HG03159 (cell line): ENCODE measurements at regions not wholly inside any gene's neighbourhood (a gene's known extent, or its start where the extent isn't known, plus 50 kb on each side); places are given as distances from the start of the nearest gene placed in this dataset.
"Not testable (repeated sequence)": the region's sequence is repeated elsewhere in the genome, so short reads cannot be mapped to it uniquely, and the experiment has no call there.

Source experiments
- ATAC-seq: cut with Tn5 transposase; IDR thresholded peaks from one replicate; pipeline ENCODE4 v1.9.1; 2021; ENCODE audit warnings: mild to moderate bottlenecking, moderate library complexity; ENCODE audit not compliant: unreplicated experiment

DNA sequence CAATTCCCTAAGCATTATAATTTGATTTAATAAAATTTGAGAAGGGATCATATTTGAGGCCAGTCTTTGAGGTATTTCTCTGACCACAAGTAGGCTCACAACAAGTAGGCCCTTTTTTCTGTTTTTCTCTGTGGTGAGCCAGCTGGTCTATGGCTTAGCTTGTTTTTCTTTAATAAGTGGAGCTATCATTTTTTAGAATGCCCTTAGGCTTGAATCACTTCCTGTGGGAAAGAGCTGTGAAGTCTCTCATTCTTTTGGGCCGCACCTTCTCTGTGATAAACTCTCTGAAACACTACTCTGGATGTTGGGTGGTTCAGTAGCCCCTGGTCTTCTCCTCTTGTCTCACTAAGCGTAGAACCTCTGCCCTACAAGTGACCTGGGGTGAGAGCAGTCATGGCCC, 235.9 kb downstream of the SUCLG1 start:
- ATAC-seq = no peak

DNA sequence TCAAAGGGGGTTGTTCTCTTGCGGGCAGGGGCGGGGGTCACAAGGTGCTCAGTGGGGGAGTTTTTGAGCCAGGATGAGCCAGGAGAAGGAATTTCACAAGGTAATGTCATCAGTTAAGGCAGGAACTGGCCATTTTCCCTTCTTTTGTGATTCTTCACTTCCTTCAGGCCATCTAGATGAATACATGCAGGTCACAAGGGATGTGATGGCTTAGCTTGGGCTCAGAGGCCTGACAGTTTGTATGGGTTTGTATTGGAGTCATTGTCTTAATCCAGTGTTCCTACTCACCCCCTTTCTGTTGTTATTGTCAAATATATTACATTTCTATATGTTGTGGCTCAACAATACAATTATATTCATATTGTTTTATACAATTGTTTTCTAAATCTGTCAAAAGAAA, 238.0 kb downstream of the SUCLG1 start:
- ATAC-seq = not testable (repeated sequence)

DNA sequence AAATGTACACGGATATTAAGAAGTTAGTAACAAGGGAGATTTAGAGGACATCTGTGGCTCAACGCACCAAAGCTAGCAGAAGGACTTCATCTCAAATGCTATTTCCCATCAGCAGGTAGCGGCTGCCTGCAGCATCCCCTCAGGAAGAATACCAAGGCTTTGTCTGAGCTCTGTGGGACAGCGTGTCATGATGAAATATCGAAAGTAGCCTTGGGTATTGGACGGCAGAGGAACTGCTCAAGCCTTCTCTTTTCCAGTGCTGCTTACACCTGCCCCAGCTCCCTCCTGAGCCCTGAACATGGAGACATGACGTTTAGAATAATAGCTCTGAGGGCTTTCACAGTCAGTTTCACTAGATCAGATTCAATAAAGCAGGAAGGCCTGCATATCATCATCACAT, 241.6 kb downstream of the SUCLG1 start:
- no peak for ATAC-seq

DNA sequence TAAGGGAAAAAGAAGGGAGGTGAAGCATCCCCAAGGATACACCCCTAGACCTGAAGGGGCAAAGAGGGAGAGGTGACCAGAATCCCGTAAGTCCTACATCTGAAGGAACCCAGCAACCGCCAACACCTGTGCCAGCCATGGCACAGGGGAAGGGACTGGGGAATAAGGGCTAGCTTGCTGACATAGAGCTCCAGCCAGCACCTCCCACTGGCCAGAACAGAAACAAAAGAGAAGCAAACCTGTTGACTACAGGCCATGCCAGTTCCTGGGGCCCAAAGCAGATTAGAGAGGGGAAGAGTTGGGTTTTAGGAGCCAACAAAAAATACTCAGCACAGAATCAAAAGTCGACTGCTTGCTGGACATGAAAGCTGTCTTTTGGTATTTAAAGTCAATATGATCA, 244.6 kb downstream of the SUCLG1 start:
- no peak for ATAC-seq

DNA sequence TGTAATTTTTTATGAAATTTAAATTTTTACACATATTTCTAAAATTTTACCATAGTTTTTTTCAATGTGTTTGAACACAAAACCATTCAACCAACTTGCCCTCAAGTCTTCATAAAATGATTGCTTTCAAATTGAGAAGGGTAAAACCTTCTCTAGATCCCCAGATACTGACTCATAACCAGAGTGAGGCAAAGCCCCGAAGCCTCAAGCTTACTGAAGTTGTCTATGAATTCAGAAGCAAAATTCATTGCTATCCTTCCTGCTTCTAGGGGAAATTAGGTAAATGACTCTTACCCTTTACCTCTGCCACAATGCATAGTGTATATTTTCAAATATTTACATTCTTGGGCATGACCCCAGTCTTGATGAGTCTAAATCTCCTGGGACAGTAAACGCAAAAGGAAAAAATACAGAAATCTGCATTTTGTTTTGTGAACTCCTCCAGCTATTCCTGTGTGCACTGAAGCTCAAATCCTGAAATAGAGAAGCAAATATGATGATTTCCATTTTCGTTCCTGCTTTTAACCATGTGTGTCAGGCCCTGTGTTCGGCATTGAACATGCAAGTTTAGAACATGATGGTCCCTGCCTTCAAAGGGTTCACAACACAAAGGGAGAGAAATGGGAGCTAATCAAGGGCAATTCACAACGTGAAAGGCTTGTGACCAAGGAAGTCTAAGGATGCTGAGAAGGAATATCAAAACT, 246.3 kb downstream of the SUCLG1 start:
- ATAC-seq = peak; percentile 90

DNA sequence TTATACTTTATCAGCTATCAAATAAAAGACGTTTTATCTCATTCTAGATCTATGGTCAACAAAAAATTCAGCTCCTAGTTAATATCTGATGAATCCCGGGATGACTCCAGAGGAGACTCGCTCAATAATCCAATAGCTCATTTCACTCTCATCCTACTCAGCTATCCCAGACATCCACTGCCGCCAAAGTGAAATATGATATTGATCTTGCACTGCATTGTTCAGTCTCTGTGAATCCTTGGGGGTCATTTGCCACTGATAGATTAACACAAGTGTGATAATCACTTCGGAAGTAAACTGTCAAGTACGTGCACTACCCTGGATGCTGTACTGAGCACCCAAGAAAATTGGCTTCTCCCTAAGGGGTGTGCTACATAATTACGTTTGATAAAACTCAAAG, 249.1 kb downstream of the SUCLG1 start:
- no peak for ATAC-seq

DNA sequence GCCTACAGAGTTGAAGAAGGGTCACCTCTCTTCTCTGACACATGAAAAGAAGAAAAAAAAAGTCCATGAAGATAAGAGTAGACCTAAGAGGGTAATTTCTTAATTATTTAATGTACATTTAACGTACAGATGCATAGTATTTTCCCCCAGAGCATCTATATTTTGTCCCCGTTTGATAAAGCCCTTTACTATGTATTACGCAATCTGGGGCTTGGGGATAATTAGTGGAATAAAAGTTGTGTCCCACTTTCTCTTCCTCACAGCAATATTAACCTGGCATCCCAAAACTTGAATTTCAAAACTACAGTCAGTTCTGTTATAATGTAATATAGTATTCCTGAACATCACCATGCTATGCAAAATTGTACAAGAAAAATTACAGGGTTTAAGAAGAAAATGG, 254.1 kb downstream of the SUCLG1 start:
- no peak for ATAC-seq

DNA sequence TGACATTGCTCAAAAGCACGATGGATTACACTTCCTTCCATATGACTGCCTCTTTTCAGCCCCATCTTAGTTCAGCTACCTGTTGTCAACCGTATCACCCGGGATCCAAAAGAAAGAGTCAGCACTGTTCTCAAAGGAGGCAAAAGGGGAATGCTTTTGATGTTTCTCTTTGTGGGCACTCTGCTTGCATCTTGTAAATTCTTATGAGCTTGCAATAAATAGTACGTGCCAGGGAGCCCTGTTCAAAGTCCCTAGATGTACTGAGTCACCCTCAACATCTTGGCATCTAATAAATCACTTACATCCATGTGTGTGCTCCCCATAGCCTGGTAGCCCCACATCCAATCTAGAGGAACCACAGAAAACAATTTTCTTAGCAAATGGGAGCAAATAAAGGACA, 256.9 kb downstream of the SUCLG1 start:
- ATAC-seq = no peak

DNA sequence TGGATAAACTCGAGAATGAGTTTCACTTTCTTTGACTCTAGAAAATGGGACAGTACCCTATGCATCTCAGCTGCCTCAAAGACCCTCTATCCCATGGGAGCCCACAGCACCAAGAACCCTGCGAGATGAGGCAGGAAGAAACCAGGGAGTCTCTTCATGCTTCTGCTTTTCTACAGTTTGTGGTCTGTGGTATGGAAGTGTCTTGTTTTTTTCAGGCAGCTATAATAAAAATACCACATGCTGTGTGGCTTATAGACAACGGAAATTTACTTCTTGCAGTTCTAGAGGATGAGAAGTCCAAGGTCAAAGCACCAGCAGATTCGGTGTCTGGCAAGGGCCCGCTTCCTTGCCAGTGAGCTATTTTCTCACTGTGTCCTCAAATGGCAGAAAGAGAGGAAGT, 257.9 kb downstream of the SUCLG1 start:
- ATAC-seq = no peak

DNA sequence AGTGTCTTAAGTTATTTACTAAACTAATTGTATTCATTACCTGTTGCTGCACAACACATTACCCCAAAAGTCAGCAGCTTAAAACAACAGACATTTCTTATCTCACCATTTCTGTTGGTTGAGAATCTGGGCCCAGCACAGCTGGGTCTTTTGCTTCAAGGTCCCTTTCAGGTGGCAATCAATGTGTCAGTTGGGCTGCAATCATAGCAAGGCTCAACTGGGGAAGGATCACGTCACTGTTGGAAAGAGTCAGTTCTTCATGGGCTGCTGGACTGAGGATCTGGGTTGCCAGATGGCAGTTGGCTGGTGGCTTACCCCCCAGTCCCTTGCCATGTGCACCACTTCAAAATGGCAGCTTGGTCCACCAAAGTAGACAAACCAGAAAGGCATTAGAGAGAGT, 261.2 kb downstream of the SUCLG1 start:
- ATAC-seq = no peak

DNA sequence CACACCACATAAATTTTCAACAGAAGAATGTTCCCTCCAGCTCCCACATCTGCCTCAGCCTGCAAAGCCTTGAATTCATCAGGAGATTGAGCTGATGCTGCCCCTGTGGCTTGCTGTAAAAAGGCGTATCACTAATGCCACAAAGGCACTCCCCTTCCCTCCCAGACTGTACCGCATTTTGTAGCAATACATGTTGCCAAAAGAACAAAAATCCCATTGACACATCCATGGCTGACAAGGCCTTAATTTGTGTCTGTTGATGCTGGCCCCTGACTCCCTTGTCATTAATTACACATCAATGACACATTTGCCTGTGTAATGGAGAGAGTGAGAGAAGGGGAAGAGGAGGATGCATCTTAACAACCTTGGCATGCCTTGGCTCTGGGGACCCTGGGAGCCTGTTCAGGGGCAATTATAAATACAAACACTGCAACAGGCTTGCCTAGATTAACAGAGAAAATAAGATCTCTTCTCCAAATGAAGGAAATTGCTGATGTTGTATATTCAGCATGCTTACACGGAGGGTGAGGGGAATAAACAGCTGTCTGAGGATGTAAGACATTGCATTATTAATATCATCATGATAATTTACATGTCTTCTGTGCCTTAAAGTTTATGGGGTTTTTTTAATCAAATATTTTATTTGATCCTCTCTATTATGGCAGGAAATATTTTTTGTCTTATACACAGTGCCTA, 264.0 kb downstream of the SUCLG1 start:
- ATAC-seq = no peak

DNA sequence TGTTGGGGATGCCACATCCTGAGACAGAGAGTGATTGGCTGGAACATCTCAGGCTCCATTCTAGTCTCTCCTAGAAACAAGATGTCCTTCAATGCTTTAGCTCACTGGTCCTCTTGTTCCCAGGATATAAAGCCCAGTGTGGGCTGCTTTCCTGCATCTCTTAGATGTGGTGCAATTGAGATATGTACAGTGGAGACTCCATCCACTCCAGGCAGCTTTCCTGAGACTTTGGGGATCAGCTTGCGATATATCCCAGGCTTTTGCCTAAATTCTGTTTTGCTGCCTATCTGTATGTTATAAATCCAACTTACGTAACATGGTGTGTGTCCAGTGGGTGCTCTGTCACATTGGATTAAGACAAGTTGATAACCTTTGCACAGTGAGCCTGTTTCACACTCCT, 264.9 kb downstream of the SUCLG1 start:
- ATAC-seq = no peak

DNA sequence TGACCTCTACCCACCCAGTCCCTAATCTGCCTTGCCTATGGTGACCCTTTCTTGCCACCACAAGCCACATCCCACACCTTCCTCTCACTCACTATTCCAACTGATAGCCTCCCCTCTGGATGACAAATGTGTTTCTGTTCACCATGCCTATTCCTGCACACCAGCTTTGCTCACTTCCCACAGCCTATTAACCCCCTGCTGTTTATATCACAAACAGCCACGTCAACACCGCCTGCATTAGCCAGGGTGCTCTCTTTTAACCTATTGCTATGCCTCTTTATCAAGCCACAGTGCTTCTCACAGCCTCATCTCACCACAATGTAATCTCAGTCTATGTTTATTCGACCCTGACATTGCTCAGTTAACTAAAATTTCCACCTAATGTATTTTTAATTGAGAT, 271.8 kb downstream of the SUCLG1 start:
- no peak for ATAC-seq

DNA sequence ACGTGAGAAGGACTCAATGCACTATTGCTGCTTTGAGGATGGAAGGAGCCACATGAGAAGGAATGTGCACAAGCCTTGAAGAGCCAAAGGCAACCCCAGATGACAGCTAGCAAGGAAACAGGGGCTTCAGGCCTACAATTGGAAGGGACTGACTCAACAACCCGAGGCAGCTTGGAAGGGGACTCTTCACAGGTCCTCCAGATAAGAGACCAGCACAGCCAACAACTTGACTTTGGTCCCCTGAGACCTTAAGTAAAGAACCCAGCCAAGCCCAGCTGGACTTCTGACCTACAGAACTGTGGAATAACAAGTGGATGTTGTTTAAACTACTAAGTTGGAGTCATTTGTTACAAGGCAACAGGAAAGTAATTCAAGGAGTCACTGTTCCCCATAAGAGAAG, 277.2 kb downstream of the SUCLG1 start:
- no peak for ATAC-seq

DNA sequence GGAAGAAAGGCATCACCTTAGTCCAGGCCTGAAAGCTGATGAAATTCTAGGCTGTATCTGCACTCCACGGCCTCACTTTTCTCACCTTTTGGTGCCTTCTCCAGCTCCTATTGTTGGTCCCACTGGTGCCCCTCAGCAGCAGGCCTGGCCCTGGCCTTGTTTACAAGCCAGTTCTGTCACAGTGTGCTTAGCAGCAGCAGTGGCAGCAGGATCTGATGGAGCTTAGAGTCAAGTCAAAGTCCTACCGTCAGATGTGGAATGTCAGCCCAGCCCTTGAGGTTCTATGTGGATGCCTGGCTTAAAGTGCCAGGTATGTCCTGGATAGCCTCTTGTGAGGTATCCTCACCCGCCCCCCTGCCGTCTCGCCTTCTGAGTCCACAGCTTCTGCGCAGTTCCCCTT, 281.3 kb downstream of the SUCLG1 start:
- ATAC-seq = no peak

DNA sequence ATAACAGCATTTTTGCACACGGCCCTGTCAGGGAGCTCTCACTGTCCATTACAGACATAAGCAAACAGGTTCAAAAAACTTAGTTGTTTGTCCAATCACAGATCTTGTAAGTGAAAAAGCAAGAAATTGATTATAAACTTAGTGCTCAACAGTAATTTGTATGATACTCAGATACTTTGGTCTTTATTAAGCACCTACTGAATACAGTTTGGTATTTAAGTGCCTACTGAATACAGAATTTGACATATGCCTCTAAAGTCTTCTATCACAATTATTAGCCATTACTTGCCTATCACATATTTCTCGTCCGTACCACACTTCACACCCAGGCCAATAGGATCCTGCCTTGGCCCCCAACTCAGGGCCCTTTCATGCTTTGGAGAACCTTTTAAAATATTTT, 283.1 kb downstream of the SUCLG1 start:
- ATAC-seq = no peak

DNA sequence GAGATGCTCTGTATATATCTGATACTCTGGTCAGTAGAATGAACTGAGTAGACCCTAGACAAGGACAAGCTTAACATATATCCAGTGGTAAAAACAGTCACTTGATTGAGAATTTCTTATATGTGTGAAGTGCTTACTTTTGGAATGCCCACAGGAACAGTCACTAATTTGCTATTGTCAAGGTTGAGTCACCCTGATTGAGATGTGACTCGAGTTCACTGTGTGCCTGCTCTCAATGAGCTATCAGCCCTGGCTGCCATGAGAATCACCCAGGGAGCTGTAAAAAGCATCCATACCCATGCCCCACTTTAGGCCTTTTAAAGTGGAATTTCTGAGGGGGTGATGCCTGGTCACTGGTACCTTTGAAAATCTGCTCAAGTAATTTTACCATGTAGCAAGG, 283.7 kb downstream of the SUCLG1 start:
- no peak for ATAC-seq

DNA sequence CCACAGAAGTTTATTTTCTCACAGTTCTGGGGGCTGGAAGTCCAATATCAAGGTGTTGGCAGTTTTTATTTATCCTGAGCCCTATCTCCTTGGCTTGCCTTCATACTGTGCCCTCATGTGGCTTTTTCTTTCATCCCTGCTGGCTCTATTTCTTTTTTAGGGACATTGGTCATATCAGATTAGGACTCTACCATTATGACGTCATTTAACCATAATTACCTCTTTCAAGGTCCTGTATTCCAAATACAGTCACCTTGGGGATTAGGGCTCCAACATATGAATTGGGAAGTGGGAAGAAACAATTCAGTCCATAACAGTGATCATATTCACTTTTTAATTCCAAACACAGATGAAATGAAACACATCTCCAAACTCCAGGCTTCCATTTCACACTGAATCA, 286.0 kb downstream of the SUCLG1 start:
- no peak for ATAC-seq

DNA sequence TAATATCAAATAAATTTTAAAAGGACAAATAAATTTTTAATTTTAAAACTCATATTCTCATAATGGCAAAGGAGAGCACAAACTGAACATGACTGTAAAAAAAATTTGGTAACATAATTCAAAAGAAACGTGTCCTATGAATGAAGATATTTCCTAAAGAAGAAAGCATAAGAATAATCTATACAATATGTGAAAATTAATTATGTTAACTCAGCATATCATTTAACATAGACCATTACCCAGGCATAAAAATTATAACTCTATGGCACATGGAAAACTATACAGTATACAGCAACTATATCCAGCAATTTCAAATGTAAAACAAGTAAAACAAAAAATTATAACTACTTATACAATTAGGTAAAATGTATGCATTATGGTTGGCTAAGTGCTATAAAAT, 288.1 kb downstream of the SUCLG1 start:
- no peak for ATAC-seq

DNA sequence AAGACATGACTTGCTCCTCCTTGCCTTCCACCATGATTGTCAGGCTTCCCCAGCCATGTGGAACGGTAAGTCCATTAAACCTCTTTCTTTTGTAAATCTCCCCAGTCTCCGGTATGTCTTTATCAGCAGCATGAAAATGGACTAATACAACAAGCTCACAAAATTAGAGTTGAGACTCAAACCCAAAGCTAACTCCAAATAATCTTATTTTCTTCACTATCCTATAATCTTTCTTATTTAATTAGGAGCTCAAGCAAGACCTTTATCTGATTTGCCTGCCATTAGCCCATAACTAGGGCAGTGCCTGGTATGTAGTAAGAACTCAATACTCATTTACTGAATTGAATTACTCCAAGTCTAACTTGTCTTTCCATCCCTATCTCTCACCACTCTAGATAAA, 289.2 kb downstream of the SUCLG1 start:
- ATAC-seq = no peak

DNA sequence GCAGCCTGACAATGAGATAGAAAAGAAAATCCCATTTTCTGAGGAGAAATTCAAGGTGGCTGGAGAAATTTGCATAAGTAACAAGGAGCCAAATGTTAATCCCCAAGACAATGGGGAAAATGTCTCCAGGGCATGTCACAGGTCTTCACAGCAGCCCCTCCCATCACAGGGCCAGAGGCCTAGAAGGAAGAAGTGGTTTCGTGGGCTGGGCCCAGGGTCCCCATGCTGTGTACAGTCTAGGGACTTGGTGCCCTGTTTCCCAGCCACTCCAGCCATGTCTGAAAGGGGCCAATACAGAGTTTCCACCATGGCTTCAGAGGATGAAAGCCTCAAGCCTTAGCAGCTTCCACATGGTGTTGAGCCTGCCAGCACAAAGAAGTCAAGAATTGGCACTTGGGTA, 290.5 kb downstream of the SUCLG1 start:
- ATAC-seq = not testable (repeated sequence)

DNA sequence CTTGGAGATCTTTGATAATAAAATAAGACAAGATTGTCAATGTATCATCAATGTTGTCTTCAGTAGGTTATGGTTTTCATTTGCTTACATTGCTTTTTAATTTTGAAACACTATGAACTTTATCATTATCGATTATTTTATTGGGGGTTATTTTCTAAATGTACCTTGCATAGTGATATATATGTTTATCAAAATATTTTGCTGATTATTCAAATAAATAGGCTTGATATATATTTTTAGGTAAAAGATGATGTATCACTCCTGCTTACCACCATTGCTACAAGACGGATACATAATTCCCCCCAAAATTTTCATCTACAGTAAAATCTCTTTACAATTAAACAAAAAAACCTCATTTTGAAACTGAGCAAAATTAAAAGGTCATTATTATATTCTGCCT, 293.8 kb downstream of the SUCLG1 start:
- no peak for ATAC-seq

DNA sequence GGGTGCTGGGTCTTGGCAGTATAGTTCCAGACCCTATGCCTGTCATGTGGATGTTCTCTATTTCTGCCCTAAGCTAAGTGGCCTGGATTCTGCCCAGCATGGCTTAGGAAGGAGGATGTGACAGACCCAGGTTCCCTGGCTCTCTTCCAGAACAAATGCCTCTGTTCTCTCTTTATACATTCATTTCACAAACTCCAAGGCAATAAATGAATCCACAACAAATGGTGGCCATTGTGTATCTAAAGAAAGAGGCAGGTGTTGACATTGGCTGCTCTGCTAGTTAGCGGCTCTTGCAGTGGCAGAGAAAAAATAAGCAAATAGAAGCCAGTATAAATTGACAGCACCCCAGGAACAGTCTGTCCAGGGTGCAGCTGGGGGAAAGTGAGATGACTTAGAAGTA, 298.6 kb downstream of the SUCLG1 start:
- ATAC-seq = no peak
